Parathyroid adenoma (tissue), 2 donors: ENCODE measurements at regions not wholly inside any gene's neighbourhood (a gene's known extent, or its start where the extent isn't known, plus 50 kb on each side); places are given as distances from the start of the nearest gene placed in this dataset.

Experiments
- H2AFZ ChIP-seq: fragments of 300-600 bp; sonication (generic); one replicate; pipeline ENCODE4 v1.7.0; 2017; ENCODE audit warnings: antibody characterized with exemption, mild to moderate bottlenecking
- H3K27ac ChIP-seq: fragments of 300-600 bp; sonication (generic); one replicate; pipeline ENCODE4 v1.7.0; 2017
- H3K27me3 ChIP-seq: fragments of 300-600 bp; sonication (generic); one replicate; pipeline ENCODE4 v1.7.0; 2017; ENCODE audit warnings: low read length; ENCODE audit not compliant: control insufficient read depth, insufficient read depth
- H3K36me3 ChIP-seq: fragments of 300-600 bp; sonication (generic); one replicate; pipeline ENCODE4 v1.7.0; 2017; ENCODE audit warnings: low read length; ENCODE audit not compliant: control insufficient read depth, insufficient read depth
- H3K4me1 ChIP-seq: fragments of 300-600 bp; sonication (generic); one replicate; pipeline ENCODE4 v1.7.0; 2017; ENCODE audit warnings: control low read depth
- H3K4me2 ChIP-seq: fragments of 300-600 bp; sonication (generic); one replicate; pipeline ENCODE4 v1.7.0; 2017; ENCODE audit warnings: low read length
- H3K4me3 ChIP-seq: fragments of 300-600 bp; sonication (generic); one replicate; pipeline ENCODE4 v1.7.0; 2017; ENCODE audit warnings: low read depth, low read length
- H3K79me2 ChIP-seq: fragments of 300-600 bp; sonication (generic); one replicate; pipeline ENCODE4 v1.7.0; 2017; ENCODE audit warnings: control low read depth
- H3K9ac ChIP-seq: fragments of 300-600 bp; sonication (generic); one replicate; pipeline ENCODE4 v1.7.0; 2017; ENCODE audit warnings: mild to moderate bottlenecking
- H3K9me3 ChIP-seq: fragments of 300-600 bp; sonication (generic); one replicate; pipeline ENCODE4 v1.7.0; 2017; ENCODE audit warnings: low read length; ENCODE audit not compliant: control insufficient read depth
- CTCF ChIP-seq: fragments of 300-600 bp; sonication (generic); IDR thresholded peaks from one replicate; pipeline ENCODE4 v1.7.0; 2017; ENCODE audit warnings: antibody characterized with exemption, mild to moderate bottlenecking
- donor health status: primary hyperparathyroidism.

GRCh38 chr20:24150406-24150805, 161.8 kb upstream of the GGTLC1 start:
- H3K4me3 ChIP-seq: no peak overlapping the region
- no peak overlapping the region for H2AFZ ChIP-seq
- no peak overlapping the region for H3K9ac ChIP-seq
- TF ChIP-seq CTCF: no peak
- H3K36me3 ChIP-seq: no peaks in the 10 kb centered on the region
- H3K9me3 ChIP-seq: no peaks in the 10 kb centered on the region
- no peaks in the 10 kb centered on the region for H3K79me2 ChIP-seq
- no peaks in the 10 kb centered on the region for H3K4me1 ChIP-seq
- H3K27me3 ChIP-seq: no peaks in the 10 kb centered on the region
- no peak overlapping the region for H3K4me2 ChIP-seq
- H3K27ac ChIP-seq: no peak overlapping the region

GRCh38 chr20:24149881-24150307, 161.3 kb upstream of the GGTLC1 start:
- no peak overlapping the region for H3K4me2 ChIP-seq
- no peak overlapping the region for H3K27ac ChIP-seq
- H3K4me1 ChIP-seq: no peaks in the 10 kb centered on the region
- H3K9me3 ChIP-seq: no peaks in the 10 kb centered on the region
- H3K27me3 ChIP-seq: no peaks in the 10 kb centered on the region
- no peak overlapping the region for H3K4me3 ChIP-seq
- peak; percentile 52 for TF ChIP-seq CTCF
- H3K9ac ChIP-seq: no peak overlapping the region
- H3K36me3 ChIP-seq: no peaks in the 10 kb centered on the region
- peak overlapping the region; percentile 34 for H2AFZ ChIP-seq
- H3K79me2 ChIP-seq: no peaks in the 10 kb centered on the region

- no peaks in the 10 kb centered on the region for H3K9me3 ChIP-seq
- no peaks in the 10 kb centered on the region for H3K4me1 ChIP-seq
- no peak overlapping the region for H3K9ac ChIP-seq
- no peak overlapping the region for H2AFZ ChIP-seq
- no peaks in the 10 kb centered on the region for H3K36me3 ChIP-seq
- no peak overlapping the region for H3K4me3 ChIP-seq
- no peaks in the 10 kb centered on the region for H3K79me2 ChIP-seq
- TF ChIP-seq CTCF: no peak
- H3K27ac ChIP-seq: no peak overlapping the region
- H3K27me3 ChIP-seq: no peaks in the 10 kb centered on the region
- no peak overlapping the region for H3K4me2 ChIP-seq
Measured at GRCh38 chr20:24149175-24149574, 160.6 kb upstream of the GGTLC1 start.

- TF ChIP-seq CTCF: no peak
- H3K27ac ChIP-seq: no peak overlapping the region
Measured at GRCh38 chr20:24148372-24148771, 159.8 kb upstream of the GGTLC1 start.

GRCh38 chr20:24147961-24148360, 159.4 kb upstream of the GGTLC1 start:
- H3K27ac ChIP-seq: no peak overlapping the region

More at GRCh38 chr20:24148372-24148771, 159.8 kb upstream of the GGTLC1 start:
- no peaks in the 10 kb centered on the region for H3K4me1 ChIP-seq
- H3K9ac ChIP-seq: no peak overlapping the region
- no peaks in the 10 kb centered on the region for H3K9me3 ChIP-seq
- no peaks in the 10 kb centered on the region for H3K27me3 ChIP-seq
- H2AFZ ChIP-seq: no peak overlapping the region
- H3K4me2 ChIP-seq: no peak overlapping the region
- no peaks in the 10 kb centered on the region for H3K36me3 ChIP-seq
- no peak overlapping the region for H3K4me3 ChIP-seq
- no peaks in the 10 kb centered on the region for H3K79me2 ChIP-seq

More at GRCh38 chr20:24147961-24148360, 159.4 kb upstream of the GGTLC1 start:
- no peak overlapping the region for H3K9ac ChIP-seq
- no peak overlapping the region for H3K4me3 ChIP-seq
- no peak for TF ChIP-seq CTCF
- H3K4me2 ChIP-seq: no peak overlapping the region
- H3K36me3 ChIP-seq: no peaks in the 10 kb centered on the region
- H3K79me2 ChIP-seq: no peaks in the 10 kb centered on the region
- no peaks in the 10 kb centered on the region for H3K27me3 ChIP-seq
- H3K4me1 ChIP-seq: no peaks in the 10 kb centered on the region
- H3K9me3 ChIP-seq: no peaks in the 10 kb centered on the region
- no peak overlapping the region for H2AFZ ChIP-seq
